Mesenchymal stem cell (in vitro differentiated cells and primary cell): ENCODE measurements at regions not wholly inside any gene's neighbourhood (a gene's known extent, or its start where the extent isn't known, plus 50 kb on each side); places are given as distances from the start of the nearest gene placed in this dataset.
"Not testable (repeated sequence)": the region's sequence is repeated elsewhere in the genome, so short reads cannot be mapped to it uniquely, and the experiment has no call there.

Source experiments
- DNase-seq: peaks from one replicate; pipeline ENCODE4 v3.0.0-alpha.2; 2013
- H2AFZ ChIP-seq: one replicate; pipeline ENCODE4 v1.6.1; 2013; ENCODE audit warnings: low read depth, mild to moderate bottlenecking, control low read depth, inconsistent platforms, low read length, moderate library complexity
- H2AK5ac ChIP-seq: 2 replicates; pipeline ENCODE4 v1.6.1; 2013; ENCODE audit warnings: low read length, moderate library complexity, mild to moderate bottlenecking, inconsistent platforms; ENCODE audit not compliant: severe bottlenecking
- H2BK120ac ChIP-seq: one replicate; pipeline ENCODE4 v1.6.1; 2013; ENCODE audit warnings: low read depth, mild to moderate bottlenecking, inconsistent platforms, low read length, moderate library complexity
- H2BK12ac ChIP-seq, 2 experiments: one replicate each; pipeline ENCODE4 v1.6.1; 2013; ENCODE audit warnings: inconsistent platforms in 2 of 2, low read length in 2 of 2, mild to moderate bottlenecking in 2 of 2, moderate library complexity in 2 of 2, control low read depth in 1 of 2
- H2BK15ac ChIP-seq: one replicate; pipeline ENCODE4 v1.6.1; 2013; ENCODE audit warnings: mild to moderate bottlenecking, low read depth, inconsistent platforms; ENCODE audit not compliant: poor library complexity, severe bottlenecking
- H2BK5ac ChIP-seq: 2 replicates; pipeline ENCODE4 v1.6.1; 2013; ENCODE audit warnings: low read depth, mild to moderate bottlenecking, low read length, control low read depth, inconsistent platforms; ENCODE audit not compliant: poor library complexity, severe bottlenecking
- H3K14ac ChIP-seq, 2 experiments: one replicate each; pipeline ENCODE4 v1.6.1; 2013; ENCODE audit warnings: inconsistent platforms in 2 of 2, low read length in 2 of 2, control low read depth in 1 of 2, mild to moderate bottlenecking in 1 of 2, moderate library complexity in 1 of 2
- H3K18ac ChIP-seq, 2 experiments: one replicate each; pipeline ENCODE4 v1.6.1; 2013; ENCODE audit warnings: inconsistent platforms in 2 of 2, low read length in 2 of 2, control low read depth in 1 of 2, low read depth in 1 of 2, mild to moderate bottlenecking in 1 of 2
- H3K23ac ChIP-seq, 2 experiments: one replicate each; pipeline ENCODE4 v1.6.1; 2013; ENCODE audit warnings: inconsistent platforms in 2 of 2, low read length in 2 of 2, mild to moderate bottlenecking in 2 of 2, moderate library complexity in 2 of 2, control low read depth in 1 of 2
- H3K27ac ChIP-seq: 2 replicates; pipeline ENCODE4 v1.5.1; 2013; ENCODE audit warnings: mild to moderate bottlenecking, moderate library complexity, low read length, control low read depth, inconsistent platforms; ENCODE audit not compliant: poor library complexity, severe bottlenecking
- H3K27me3 ChIP-seq, 2 experiments: 2 replicates each; pipeline versions ENCODE4 v1.6.1 to v1.7.0; 2013; ENCODE audit warnings: low read length in 2 of 2, mild to moderate bottlenecking in 2 of 2, moderate library complexity in 2 of 2, control low read depth in 1 of 2, inconsistent platforms in 1 of 2; ENCODE audit not compliant: control insufficient read depth in 1 of 2, insufficient read depth in 1 of 2
- H3K36me3 ChIP-seq, 2 experiments: 2 replicates each; pipeline versions ENCODE4 v1.6.1 to v1.7.0; 2013; ENCODE audit warnings: low read length in 2 of 2, control low read depth in 1 of 2, inconsistent platforms in 1 of 2, low read depth in 1 of 2, mild to moderate bottlenecking in 1 of 2; ENCODE audit not compliant: insufficient read depth in 2 of 2, control insufficient read depth in 1 of 2
- H3K4ac ChIP-seq, 2 experiments: one replicate each; pipeline ENCODE4 v1.6.1; 2013; ENCODE audit warnings: inconsistent platforms in 2 of 2, low read length in 2 of 2, mild to moderate bottlenecking in 2 of 2, moderate library complexity in 2 of 2, control low read depth in 1 of 2, low read depth in 1 of 2
- H3K4me1 ChIP-seq: 2 replicates; pipeline ENCODE4 v1.6.1; 2013; ENCODE audit warnings: low read depth, low read length, control low read depth; ENCODE audit not compliant: control insufficient read depth, insufficient read depth
- H3K4me2 ChIP-seq: 2 replicates; pipeline ENCODE4 v1.6.1; 2013; ENCODE audit warnings: low read length, mild to moderate bottlenecking, inconsistent platforms; ENCODE audit not compliant: poor library complexity, severe bottlenecking
- H3K4me3 ChIP-seq, 2 experiments: 2 replicates each; pipeline versions ENCODE4 v1.5.1 to v1.7.0; 2013; ENCODE audit warnings: low read length in 2 of 2, mild to moderate bottlenecking in 2 of 2, control low read depth in 1 of 2, low read depth in 1 of 2; ENCODE audit not compliant: insufficient read depth in 1 of 2
- H3K79me1 ChIP-seq: replicated peaks from 2 replicates; pipeline ENCODE4 v1.6.1; 2013; ENCODE audit warnings: mild to moderate bottlenecking, control low read depth, low read length, inconsistent platforms; ENCODE audit not compliant: poor library complexity, severe bottlenecking
- H3K9ac ChIP-seq: 2 replicates; pipeline ENCODE4 v1.7.0; 2013; ENCODE audit warnings: mild to moderate bottlenecking, low read length, moderate library complexity
- H3K9me3 ChIP-seq: 2 replicates; pipeline ENCODE4 v1.7.0; 2013; ENCODE audit warnings: mild to moderate bottlenecking, low read length; ENCODE audit not compliant: control insufficient read depth
- H4K8ac ChIP-seq: one replicate; pipeline ENCODE4 v1.6.1; 2013; ENCODE audit warnings: inconsistent platforms, mild to moderate bottlenecking, low read length, moderate library complexity
- H4K91ac ChIP-seq: one replicate; pipeline ENCODE4 v1.6.1; 2013; ENCODE audit warnings: mild to moderate bottlenecking, low read length, inconsistent platforms
- WGBS: methylation state at CpG from one replicate; pipeline ENCODE4 v1.1.7; 2013; ENCODE audit warnings: mixed read lengths; 5-methylcytosine and 5-hydroxymethylcytosine counted together

DNA sequence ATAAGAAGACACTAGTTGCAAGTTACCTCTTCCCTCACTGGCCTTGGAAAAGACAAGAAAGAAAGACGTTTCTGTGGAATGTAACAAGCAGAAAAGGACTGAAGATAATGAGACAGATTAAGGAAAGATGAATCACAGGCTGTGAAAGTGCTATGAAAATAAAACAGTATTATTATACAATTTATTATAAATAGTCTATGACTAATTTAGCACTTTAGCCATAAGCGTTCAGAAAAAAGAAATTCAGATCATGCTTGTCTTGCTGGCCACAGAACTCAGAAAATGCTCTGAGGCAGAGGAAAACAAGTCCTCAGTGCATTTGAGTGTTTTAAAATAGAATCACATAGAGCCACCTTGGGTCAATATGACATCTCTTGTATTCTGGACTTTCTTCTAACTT, 174.8 kb upstream of the NBPF9 start:
- not testable (repeated sequence) for H2BK120ac ChIP-seq, H4K8ac ChIP-seq, H3K27ac ChIP-seq, H2AFZ ChIP-seq, H3K18ac ChIP-seq, H3K4me2 ChIP-seq, H3K14ac ChIP-seq, H3K79me1 ChIP-seq, H3K36me3 ChIP-seq, H3K27me3 ChIP-seq, H3K4ac ChIP-seq, H2AK5ac ChIP-seq, H4K91ac ChIP-seq, H2BK12ac ChIP-seq, H2BK15ac ChIP-seq, H2BK5ac ChIP-seq, H3K9me3 ChIP-seq, H3K4me3 ChIP-seq, H3K9ac ChIP-seq, DNase-seq, H3K23ac ChIP-seq, H3K4me1 ChIP-seq
- WGBS, result no CpG with 5 or more reads among the region's 2 CpGs

DNA sequence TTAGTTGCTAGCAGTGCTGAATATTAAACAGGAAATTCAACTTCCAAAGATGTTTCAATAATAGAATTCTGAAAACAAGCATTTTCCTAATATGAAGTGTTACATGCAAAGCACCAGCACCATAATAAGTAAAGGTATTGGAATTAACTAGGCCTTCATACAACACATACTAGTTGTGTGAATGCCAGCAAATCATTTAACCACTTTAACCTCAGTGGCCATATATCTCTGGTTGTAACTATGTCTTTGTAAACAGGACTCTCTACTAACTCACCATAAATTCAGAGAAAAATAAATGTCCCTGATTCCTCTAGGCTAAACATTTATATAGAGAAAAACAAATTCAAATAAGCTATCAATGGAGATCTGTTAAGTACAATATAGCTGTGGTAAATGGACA, 175.7 kb upstream of the NBPF9 start:
- not testable (repeated sequence) for H3K4me1 ChIP-seq, H4K8ac ChIP-seq, H3K36me3 ChIP-seq, H3K4me2 ChIP-seq, H3K23ac ChIP-seq, H3K4me3 ChIP-seq, H2BK15ac ChIP-seq, H3K27ac ChIP-seq, H2BK120ac ChIP-seq, H3K27me3 ChIP-seq, H3K79me1 ChIP-seq, H3K14ac ChIP-seq, H4K91ac ChIP-seq, H2AK5ac ChIP-seq, H3K9ac ChIP-seq, H3K9me3 ChIP-seq, H3K18ac ChIP-seq, H2BK12ac ChIP-seq, H2AFZ ChIP-seq, H3K4ac ChIP-seq, DNase-seq, H2BK5ac ChIP-seq

DNA sequence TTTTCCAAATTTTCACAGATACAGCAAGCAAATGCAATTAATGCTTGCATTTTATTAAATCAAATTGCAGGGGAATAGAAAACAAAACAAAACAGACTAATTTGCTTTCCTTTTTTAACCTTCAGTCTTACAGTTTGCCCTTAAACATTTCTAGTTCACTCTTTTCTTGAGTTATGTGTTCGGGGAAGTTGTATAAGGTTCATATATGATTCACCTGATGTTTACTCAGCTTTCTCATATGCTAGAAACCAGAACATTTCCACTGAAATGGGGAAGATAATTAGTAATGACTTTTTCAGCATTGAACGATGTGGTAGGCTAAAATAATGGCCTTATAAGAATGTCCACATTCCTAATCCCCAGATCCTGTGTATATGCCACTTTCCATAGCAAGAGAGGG, 176.2 kb upstream of the NBPF9 start:
- H3K23ac ChIP-seq, H3K9ac ChIP-seq, H2BK5ac ChIP-seq, H2BK15ac ChIP-seq, H3K27me3 ChIP-seq, H3K18ac ChIP-seq, H3K79me1 ChIP-seq, H2AFZ ChIP-seq, H2BK12ac ChIP-seq, H4K91ac ChIP-seq, H3K4ac ChIP-seq, H3K4me1 ChIP-seq, H2AK5ac ChIP-seq, H3K9me3 ChIP-seq, H3K4me3 ChIP-seq, H3K4me2 ChIP-seq, H3K14ac ChIP-seq, H4K8ac ChIP-seq, H2BK120ac ChIP-seq, DNase-seq, H3K27ac ChIP-seq, H3K36me3 ChIP-seq: not testable (repeated sequence)
- no CpG with 5 or more reads among the region's 2 CpGs for WGBS

DNA sequence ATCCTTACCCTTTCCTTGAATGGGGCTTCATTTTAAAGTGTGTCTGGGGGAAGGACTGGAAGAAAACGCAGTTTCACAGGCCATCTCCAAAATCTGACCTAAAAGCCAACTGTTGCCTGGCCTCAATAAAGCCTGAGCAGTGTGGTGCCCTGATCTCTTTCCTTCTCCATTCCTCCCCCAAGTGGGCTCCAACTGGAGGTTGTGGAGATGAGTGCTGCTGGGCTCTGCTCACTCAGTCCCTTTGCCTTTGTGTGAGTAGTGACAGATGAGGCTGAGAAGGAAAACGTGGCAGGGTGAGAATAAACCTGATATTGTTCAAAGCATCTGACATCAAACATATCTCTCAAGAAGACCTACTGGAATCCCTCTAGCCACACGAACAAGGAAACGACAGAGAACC, 181.4 kb upstream of the NBPF9 start:
- H3K36me3 ChIP-seq, H3K27ac ChIP-seq, H2AK5ac ChIP-seq, H3K14ac ChIP-seq, H2BK15ac ChIP-seq, H2BK12ac ChIP-seq, H3K27me3 ChIP-seq, H3K18ac ChIP-seq, H3K4me1 ChIP-seq, H3K4me3 ChIP-seq, H4K91ac ChIP-seq, H2BK5ac ChIP-seq, H3K4me2 ChIP-seq, H3K23ac ChIP-seq, H3K79me1 ChIP-seq, H3K9me3 ChIP-seq, H4K8ac ChIP-seq, H3K4ac ChIP-seq, DNase-seq, H2AFZ ChIP-seq, H3K9ac ChIP-seq, H2BK120ac ChIP-seq: not testable (repeated sequence)
- WGBS, result no CpG with 5 or more reads among the region's 4 CpGs
